GM12878 (cell line): ENCODE measurements at regions not wholly inside any gene's neighbourhood (a gene's known extent, or its start where the extent isn't known, plus 50 kb on each side); places are given as distances from the start of the nearest gene placed in this dataset.

ENCODE experiments used
- EGR1 ChIP-seq, 2 experiments: IDR thresholded peaks; 1 replicate in 1 of 2; 2 replicates in 1 of 2; pipeline ENCODE4 v1.6.1; 2011 to 2012; ENCODE audit warnings: low read depth in 2 of 2, low read length in 2 of 2, borderline replicate concordance in 1 of 2, mild to moderate bottlenecking in 1 of 2, moderate library complexity in 1 of 2
- POLR2AphosphoS5 ChIP-seq: IDR thresholded peaks from 2 replicates; pipeline ENCODE4 v1.6.1; 2011; ENCODE audit warnings: mild to moderate bottlenecking, low read length, inconsistent platforms
- SIN3A ChIP-seq: IDR thresholded peaks from 2 replicates; pipeline ENCODE4 v1.6.1; 2012; ENCODE audit warnings: low read depth, low read length, improper control_type of control experiment
- TARDBP ChIP-seq: IDR thresholded peaks from 2 replicates; pipeline ENCODE4 v1.6.1; 2016; ENCODE audit warnings: borderline replicate concordance
- TF ChIP-seq, protein P1 (sequence below): IDR thresholded peaks from 2 replicates; pipeline ENCODE4 v1.6.1; 2012; ENCODE audit warnings: mild to moderate bottlenecking, low read depth, low read length
- TF ChIP-seq, protein P2 (sequence below), 3 experiments: IDR thresholded peaks in 2 of 3; conservative IDR thresholded peaks in 1 of 3; 2 replicates each; pipeline ENCODE4 v1.5.1; 2011; ENCODE audit warnings: low read depth in 3 of 3, low read length in 3 of 3, mild to moderate bottlenecking in 3 of 3, control low read depth in 2 of 3, moderate library complexity in 2 of 3, inconsistent platforms in 1 of 3, mixed read lengths in 1 of 3; ENCODE audit not compliant: control insufficient read depth in 2 of 3, insufficient read depth in 1 of 3; ENCODE audit errors: extremely low read depth in 1 of 3

DNA sequence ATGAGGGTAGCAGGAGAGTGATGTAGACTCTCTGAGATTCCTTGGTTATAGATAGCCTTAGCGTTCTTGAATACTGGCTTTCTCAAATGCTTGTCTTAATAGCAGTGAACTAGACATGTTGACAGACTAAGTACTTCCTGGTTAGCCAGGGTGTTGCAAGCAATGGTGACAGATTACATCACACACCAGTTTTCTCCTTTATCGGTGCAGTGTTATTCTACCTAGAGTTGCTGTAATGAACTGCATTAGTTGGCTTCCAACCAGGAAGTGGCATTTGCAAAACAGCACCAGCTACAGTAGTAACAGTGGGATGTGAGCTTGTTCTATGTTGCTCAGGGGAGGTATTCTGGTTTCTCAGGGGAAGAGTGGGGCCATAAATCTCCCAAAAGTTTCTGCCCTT is 582.2 kb upstream of the DDX18 start:
- TF ChIP-seq, protein P1, sequence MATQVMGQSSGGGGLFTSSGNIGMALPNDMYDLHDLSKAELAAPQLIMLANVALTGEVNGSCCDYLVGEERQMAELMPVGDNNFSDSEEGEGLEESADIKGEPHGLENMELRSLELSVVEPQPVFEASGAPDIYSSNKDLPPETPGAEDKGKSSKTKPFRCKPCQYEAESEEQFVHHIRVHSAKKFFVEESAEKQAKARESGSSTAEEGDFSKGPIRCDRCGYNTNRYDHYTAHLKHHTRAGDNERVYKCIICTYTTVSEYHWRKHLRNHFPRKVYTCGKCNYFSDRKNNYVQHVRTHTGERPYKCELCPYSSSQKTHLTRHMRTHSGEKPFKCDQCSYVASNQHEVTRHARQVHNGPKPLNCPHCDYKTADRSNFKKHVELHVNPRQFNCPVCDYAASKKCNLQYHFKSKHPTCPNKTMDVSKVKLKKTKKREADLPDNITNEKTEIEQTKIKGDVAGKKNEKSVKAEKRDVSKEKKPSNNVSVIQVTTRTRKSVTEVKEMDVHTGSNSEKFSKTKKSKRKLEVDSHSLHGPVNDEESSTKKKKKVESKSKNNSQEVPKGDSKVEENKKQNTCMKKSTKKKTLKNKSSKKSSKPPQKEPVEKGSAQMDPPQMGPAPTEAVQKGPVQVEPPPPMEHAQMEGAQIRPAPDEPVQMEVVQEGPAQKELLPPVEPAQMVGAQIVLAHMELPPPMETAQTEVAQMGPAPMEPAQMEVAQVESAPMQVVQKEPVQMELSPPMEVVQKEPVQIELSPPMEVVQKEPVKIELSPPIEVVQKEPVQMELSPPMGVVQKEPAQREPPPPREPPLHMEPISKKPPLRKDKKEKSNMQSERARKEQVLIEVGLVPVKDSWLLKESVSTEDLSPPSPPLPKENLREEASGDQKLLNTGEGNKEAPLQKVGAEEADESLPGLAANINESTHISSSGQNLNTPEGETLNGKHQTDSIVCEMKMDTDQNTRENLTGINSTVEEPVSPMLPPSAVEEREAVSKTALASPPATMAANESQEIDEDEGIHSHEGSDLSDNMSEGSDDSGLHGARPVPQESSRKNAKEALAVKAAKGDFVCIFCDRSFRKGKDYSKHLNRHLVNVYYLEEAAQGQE, result no peak
- TF ChIP-seq SIN3A (no peak), EGR1 (IDR thresholded peaks at IDR 0.05; ENCODE audit: borderline replicate concordance in 1 of 2, low read depth in 2 of 2, low read length in 2 of 2) (no peak), POLR2AphosphoS5 (no peak), TARDBP (no peak)
- TF ChIP-seq, protein P2, sequence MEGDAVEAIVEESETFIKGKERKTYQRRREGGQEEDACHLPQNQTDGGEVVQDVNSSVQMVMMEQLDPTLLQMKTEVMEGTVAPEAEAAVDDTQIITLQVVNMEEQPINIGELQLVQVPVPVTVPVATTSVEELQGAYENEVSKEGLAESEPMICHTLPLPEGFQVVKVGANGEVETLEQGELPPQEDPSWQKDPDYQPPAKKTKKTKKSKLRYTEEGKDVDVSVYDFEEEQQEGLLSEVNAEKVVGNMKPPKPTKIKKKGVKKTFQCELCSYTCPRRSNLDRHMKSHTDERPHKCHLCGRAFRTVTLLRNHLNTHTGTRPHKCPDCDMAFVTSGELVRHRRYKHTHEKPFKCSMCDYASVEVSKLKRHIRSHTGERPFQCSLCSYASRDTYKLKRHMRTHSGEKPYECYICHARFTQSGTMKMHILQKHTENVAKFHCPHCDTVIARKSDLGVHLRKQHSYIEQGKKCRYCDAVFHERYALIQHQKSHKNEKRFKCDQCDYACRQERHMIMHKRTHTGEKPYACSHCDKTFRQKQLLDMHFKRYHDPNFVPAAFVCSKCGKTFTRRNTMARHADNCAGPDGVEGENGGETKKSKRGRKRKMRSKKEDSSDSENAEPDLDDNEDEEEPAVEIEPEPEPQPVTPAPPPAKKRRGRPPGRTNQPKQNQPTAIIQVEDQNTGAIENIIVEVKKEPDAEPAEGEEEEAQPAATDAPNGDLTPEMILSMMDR (IDR thresholded peaks at IDR 0.05 in 2 of 3, conservative IDR thresholded peaks at IDR 0.05 in 1 of 3; ENCODE audit: control insufficient read depth in 2 of 3, extremely low read depth in 1 of 3, insufficient read depth in 1 of 3, low read depth in 3 of 3, low read length in 3 of 3), result no peak
